Left ventricle myocardium inferior (tissue), 1 donor: ENCODE measurements at regions not wholly inside any gene's neighbourhood (a gene's known extent, or its start where the extent isn't known, plus 50 kb on each side); places are given as distances from the start of the nearest gene placed in this dataset.

Experiments used
- DNase-seq: peaks from one replicate; pipeline ENCODE4 v3.0.0-alpha.2; 2020
- H3K27ac ChIP-seq: fragments of 200-600 bp; replicated peaks from 2 replicates; pipeline ENCODE4 v1.8.0; 2021
- H3K27me3 ChIP-seq: fragments of 200-600 bp; 2 replicates; pipeline ENCODE4 v1.8.0; 2021; ENCODE audit warnings: low read depth
- H3K36me3 ChIP-seq: fragments of 200-600 bp; 2 replicates; pipeline ENCODE4 v1.8.0; 2021
- H3K4me1 ChIP-seq: fragments of 200-600 bp; 2 replicates; pipeline ENCODE4 v1.8.0; 2021
- H3K4me3 ChIP-seq: fragments of 200-600 bp; 2 replicates; pipeline ENCODE4 v1.8.0; 2021; ENCODE audit warnings: mild to moderate bottlenecking, moderate library complexity
- H3K9me3 ChIP-seq: fragments of 200-600 bp; replicated peaks from 2 replicates; pipeline ENCODE4 v1.8.0; 2021
- intact Hi-C: fragments of 100-400 bp; cut with micrococcal nuclease; formaldehyde crosslinking; loops from one replicate; pipeline ENCODE4 v1.11.0; 2022
- TF ChIP-seq, protein P1 (sequence below): fragments of 200-600 bp; IDR thresholded peaks from 2 replicates; pipeline ENCODE4 v1.8.0; 2021; ENCODE audit warnings: antibody characterized with exemption, mild to moderate bottlenecking, borderline replicate concordance
- donor health status: DM: no; HTN: yes; CAD: no; lungs with severe emphysema.

DNA sequence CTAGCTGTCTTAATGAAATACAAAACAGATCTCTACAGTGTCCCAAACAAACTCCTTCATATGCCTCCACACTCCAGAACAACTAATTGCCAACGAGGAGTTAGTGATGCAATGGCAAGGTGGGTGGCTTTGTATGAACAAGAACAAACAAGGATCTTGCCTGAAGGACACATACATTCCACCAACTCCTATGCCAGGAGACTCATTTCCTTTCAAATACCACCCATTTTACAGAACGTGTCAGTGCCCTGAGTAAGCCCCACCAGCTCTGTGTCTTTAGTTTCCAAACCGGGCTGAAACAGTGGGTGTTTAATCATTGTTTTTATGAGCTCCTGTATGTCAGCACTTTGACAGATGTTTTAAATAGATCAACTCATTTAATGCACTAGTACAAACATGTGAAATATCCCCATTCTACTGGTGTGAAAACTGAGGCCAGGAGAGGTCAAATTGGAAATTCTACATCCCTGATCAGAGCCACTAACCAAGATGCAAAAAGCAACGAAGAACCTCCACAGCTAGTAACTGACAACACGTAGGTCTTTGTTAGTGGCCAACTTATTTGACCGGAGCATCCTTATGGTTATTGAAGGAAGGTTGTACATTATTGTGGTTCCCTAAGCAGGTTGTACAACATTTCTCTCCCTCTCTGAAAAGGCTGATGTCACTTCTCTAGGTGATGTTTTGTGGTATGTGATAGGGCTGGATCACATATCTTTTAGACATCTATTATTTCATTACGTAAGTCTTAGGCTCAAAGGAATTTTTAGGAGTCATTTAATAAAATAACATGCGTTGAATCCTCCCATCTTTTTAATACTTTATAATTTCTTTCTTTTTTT, 534.9 kb upstream of the TNP1 start:
- no peaks in the 10 kb centered on the region for H3K27me3 ChIP-seq
- TF ChIP-seq, protein P1, sequence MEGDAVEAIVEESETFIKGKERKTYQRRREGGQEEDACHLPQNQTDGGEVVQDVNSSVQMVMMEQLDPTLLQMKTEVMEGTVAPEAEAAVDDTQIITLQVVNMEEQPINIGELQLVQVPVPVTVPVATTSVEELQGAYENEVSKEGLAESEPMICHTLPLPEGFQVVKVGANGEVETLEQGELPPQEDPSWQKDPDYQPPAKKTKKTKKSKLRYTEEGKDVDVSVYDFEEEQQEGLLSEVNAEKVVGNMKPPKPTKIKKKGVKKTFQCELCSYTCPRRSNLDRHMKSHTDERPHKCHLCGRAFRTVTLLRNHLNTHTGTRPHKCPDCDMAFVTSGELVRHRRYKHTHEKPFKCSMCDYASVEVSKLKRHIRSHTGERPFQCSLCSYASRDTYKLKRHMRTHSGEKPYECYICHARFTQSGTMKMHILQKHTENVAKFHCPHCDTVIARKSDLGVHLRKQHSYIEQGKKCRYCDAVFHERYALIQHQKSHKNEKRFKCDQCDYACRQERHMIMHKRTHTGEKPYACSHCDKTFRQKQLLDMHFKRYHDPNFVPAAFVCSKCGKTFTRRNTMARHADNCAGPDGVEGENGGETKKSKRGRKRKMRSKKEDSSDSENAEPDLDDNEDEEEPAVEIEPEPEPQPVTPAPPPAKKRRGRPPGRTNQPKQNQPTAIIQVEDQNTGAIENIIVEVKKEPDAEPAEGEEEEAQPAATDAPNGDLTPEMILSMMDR, result no peak
- DNase-seq, result no peak
- no peaks in the 10 kb centered on the region for H3K36me3 ChIP-seq
- no peak overlapping the region for H3K27ac ChIP-seq
- intact Hi-C loops, result no loop called here
- no peak overlapping the region for H3K4me3 ChIP-seq
- H3K9me3 ChIP-seq, result peaks cover 17% of the 10 kb centered on the region
- H3K4me1 ChIP-seq, result peaks cover 36% of the 10 kb centered on the region

DNA sequence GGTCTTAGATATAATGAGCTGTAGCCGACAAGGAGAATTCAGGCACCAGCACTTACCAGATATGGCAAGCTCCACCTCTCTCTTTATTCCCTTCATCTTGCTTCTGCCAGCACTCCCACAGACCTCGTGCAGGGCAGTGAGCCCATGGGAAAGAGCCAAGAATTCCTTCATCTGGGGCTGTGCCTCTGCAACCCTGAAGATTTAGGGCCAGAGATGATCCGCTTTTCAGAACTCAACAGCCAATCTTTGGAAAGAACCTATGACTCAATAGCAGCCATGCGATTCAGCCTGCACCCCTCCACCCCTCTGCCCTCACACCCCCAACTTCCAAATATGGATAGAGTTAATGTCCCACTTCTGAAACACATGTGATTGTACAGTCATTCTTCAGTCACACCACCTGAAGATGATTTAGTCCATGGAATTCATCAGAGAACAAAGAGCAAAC, 533.7 kb upstream of the TNP1 start:
- no peak overlapping the region for H3K4me3 ChIP-seq
- peak; percentile 74 for DNase-seq
- intact Hi-C loops, result no loop called here
- no peaks in the 10 kb centered on the region for H3K27me3 ChIP-seq
- peaks cover 26% of the 10 kb centered on the region for H3K4me1 ChIP-seq
- TF ChIP-seq, protein P1, result no peak
- peaks cover 17% of the 10 kb centered on the region for H3K9me3 ChIP-seq
- H3K36me3 ChIP-seq, result no peaks in the 10 kb centered on the region
- peak overlapping the region; percentile 71 for H3K27ac ChIP-seq

DNA sequence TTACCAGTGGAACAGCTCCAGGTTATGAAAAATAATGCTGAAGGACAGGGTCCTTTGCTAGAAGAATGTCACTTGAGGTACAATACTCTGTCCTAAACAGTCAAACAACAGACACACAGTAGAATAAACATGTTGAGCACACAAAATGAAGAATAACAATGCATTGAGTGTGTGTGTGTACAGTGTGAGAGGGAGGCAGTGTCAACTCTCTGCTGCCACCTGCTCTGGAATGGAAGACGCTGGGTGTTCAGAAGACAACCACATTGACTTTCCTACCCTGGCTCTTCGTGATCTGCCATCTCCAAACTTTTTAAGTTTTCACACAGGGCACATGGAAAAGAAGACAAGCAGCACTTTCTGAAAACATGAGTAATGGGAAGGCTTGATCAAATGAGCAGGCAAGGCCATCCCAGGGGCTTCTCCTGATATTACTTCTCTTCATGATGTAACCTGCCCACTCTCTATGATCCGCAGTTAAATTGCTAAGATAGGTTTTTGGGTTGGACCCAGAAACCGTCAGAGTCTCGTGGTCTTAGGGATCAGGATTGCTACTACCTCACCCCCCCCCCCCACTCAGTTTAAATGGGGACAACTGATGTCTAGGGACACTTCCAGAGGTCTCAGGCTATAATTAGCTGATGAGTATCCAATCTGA, 533.2 kb upstream of the TNP1 start:
- intact Hi-C loops, result no loop called here
- no peaks in the 10 kb centered on the region for H3K27me3 ChIP-seq
- peaks cover 26% of the 10 kb centered on the region for H3K4me1 ChIP-seq
- peaks cover 17% of the 10 kb centered on the region for H3K9me3 ChIP-seq
- no peak overlapping the region for H3K4me3 ChIP-seq
- peak overlapping the region; percentile 71 for H3K27ac ChIP-seq
- no peak for DNase-seq
- H3K36me3 ChIP-seq, result no peaks in the 10 kb centered on the region
- TF ChIP-seq, protein P1, result peak; percentile 11

DNA sequence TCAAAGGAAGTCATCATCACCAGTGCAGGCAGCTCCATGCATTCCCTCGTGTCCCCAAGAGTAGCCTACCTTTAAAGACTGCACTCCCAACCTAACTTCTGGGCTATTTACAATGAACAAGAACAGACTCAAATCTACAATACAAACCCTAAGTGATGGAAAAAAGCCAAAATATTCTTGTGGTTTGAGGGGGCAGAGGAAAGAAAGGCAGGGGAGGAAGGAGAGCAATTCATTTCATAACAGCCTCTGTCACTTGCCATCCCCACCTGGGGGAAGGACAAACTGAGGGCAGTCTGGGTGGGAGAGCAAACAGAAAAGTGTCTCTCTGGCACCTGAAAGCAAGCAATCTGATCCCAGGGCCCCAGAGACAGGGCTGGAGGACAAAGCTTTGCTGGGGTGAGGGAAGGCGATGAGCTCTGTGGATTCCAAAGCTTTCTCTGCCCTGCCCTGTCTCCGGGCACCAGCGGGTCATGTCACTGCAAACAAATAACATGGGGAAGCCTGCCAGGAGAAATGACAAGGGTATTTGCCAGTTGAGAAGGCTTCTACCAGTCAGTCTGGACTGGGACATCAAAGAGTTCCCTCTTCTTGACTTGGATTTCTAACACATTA, 528.0 kb upstream of the TNP1 start:
- Histone ChIP-seq H3K4me3 (no peak overlapping the region), H3K36me3 (no peaks in the 10 kb centered on the region), H3K27me3 (no peaks in the 10 kb centered on the region), H3K9me3 (peaks cover 17% of the 10 kb centered on the region), H3K27ac (peak overlapping the region; percentile 79), H3K4me1 (peaks cover 44% of the 10 kb centered on the region)
- DNase-seq, result no peak
- intact Hi-C loops, result no loop called here
- TF ChIP-seq, protein P1, result no peak

DNA sequence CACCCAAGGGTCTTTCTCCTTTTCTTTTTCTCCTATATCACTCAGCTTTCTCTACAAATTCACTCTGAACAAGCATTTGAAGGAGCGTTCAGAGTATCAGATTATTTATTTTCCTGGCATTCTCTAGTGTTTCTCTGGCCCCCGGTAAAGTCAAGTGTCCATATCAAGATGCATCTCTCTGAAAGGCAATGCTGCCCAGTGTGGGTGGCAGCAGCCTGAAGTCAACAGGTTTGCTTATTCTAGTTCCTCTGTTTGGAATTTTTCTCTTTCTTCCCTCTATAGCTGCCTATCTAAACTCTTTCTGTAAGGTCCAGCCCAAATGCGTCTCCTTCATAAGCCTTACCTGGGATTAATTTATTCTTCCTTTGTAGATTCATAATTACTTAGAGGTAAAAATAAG, 526.2 kb upstream of the TNP1 start:
- Histone ChIP-seq H3K4me1 (peaks cover 50% of the 10 kb centered on the region), H3K36me3 (no peaks in the 10 kb centered on the region), H3K4me3 (no peak overlapping the region), H3K27me3 (no peaks in the 10 kb centered on the region), H3K9me3 (peaks cover 7% of the 10 kb centered on the region), H3K27ac (no peak overlapping the region)
- intact Hi-C loops, result no loop called here
- no peak for DNase-seq
- TF ChIP-seq, protein P1, result no peak
